ENCODE measurements at regions not wholly inside any gene's neighbourhood (a gene's known extent, or its start where the extent isn't known, plus 50 kb on each side); places are given as distances from the start of the nearest gene placed in this dataset.
"Not testable (repeated sequence)": the region's sequence is repeated elsewhere in the genome, so short reads cannot be mapped to it uniquely, and the experiment has no call there.

- no peak for TF ChIP-seq CTCF (IDR thresholded peaks at IDR 0.05)
- peaks cover 11% of the 10 kb centered on the region for H3K9me3 ChIP-seq
- H3K4me1 ChIP-seq (ENCODE audit: control insufficient read depth in 1 of 2, insufficient read depth in 1 of 2, low read depth in 1 of 2, low read length in 1 of 2): no peaks in the 10 kb centered on the region
- no peaks in the 10 kb centered on the region for H3K36me3 ChIP-seq
- H3K4me3 ChIP-seq (ENCODE audit: low read depth in 1 of 2, low read length in 1 of 2): no peak overlapping the region
- H3K27me3 ChIP-seq: peaks cover 37% of the 10 kb centered on the region
- H3K27ac ChIP-seq: no peak overlapping the region
These were observed 160.6 kb upstream of the ATP5MC3 start for GRCh38 chr2:175342085-175342484.

- Histone ChIP-seq H3K9me3 (peaks cover 6% of the 10 kb centered on the region), H3K4me1 (ENCODE audit: control insufficient read depth in 1 of 2, insufficient read depth in 1 of 2, low read depth in 1 of 2, low read length in 1 of 2) (no peaks in the 10 kb centered on the region), H3K27ac (no peak overlapping the region), H3K4me3 (ENCODE audit: low read depth in 1 of 2, low read length in 1 of 2) (no peak overlapping the region), H3K27me3 (peaks cover 14% of the 10 kb centered on the region), H3K36me3 (no peaks in the 10 kb centered on the region)
- no peak for TF ChIP-seq CTCF (IDR thresholded peaks at IDR 0.05)
These were observed 148.7 kb upstream of the ATP5MC3 start for GRCh38 chr2:175330195-175330594.

- Histone ChIP-seq H3K36me3 (no peaks in the 10 kb centered on the region), H3K27ac (no peak overlapping the region), H3K27me3 (peaks cover 6% of the 10 kb centered on the region), H3K4me3 (ENCODE audit: low read depth in 1 of 2, low read length in 1 of 2) (no peak overlapping the region), H3K9me3 (peaks cover 6% of the 10 kb centered on the region), H3K4me1 (ENCODE audit: control insufficient read depth in 1 of 2, insufficient read depth in 1 of 2, low read depth in 1 of 2, low read length in 1 of 2) (no peaks in the 10 kb centered on the region)
- no peak for TF ChIP-seq CTCF (IDR thresholded peaks at IDR 0.05)
These were observed 145.3 kb upstream of the ATP5MC3 start for GRCh38 chr2:175326801-175327200.

- not testable (repeated sequence) for H3K27ac ChIP-seq; H3K9me3 ChIP-seq; H3K27me3 ChIP-seq; H3K4me1 ChIP-seq (ENCODE audit: control insufficient read depth in 1 of 2, insufficient read depth in 1 of 2, low read depth in 1 of 2, low read length in 1 of 2); H3K4me3 ChIP-seq (ENCODE audit: low read depth in 1 of 2, low read length in 1 of 2); H3K36me3 ChIP-seq
These were observed 144.7 kb upstream of the ATP5MC3 start for GRCh38 chr2:175326164-175326563.

- H3K4me3 ChIP-seq (ENCODE audit: low read depth in 1 of 2, low read length in 1 of 2): no peak overlapping the region
- H3K27me3 ChIP-seq: peaks cover 6% of the 10 kb centered on the region
- no peak for TF ChIP-seq CTCF (IDR thresholded peaks at IDR 0.05)
These were observed 141.7 kb upstream of the ATP5MC3 start for GRCh38 chr2:175323162-175323561.

GRCh38 chr2:175318542-175318941 lies 137.0 kb upstream of the ATP5MC3 start:
- no peak for TF ChIP-seq CTCF (IDR thresholded peaks at IDR 0.05)
- Histone ChIP-seq H3K4me1 (ENCODE audit: control insufficient read depth in 1 of 2, insufficient read depth in 1 of 2, low read depth in 1 of 2, low read length in 1 of 2) (peaks cover 26 to 30% of the 10 kb centered on the region in 2 experiments), H3K4me3 (ENCODE audit: low read depth in 1 of 2, low read length in 1 of 2) (no peak overlapping the region), H3K36me3 (no peaks in the 10 kb centered on the region), H3K9me3 (no peaks in the 10 kb centered on the region), H3K27me3 (peaks cover 7% of the 10 kb centered on the region), H3K27ac (no peak overlapping the region)

More at GRCh38 chr2:175323162-175323561, 141.7 kb upstream of the ATP5MC3 start:
- Histone ChIP-seq H3K9me3 (peaks cover 6% of the 10 kb centered on the region), H3K27ac (no peak overlapping the region), H3K4me1 (ENCODE audit: control insufficient read depth in 1 of 2, insufficient read depth in 1 of 2, low read depth in 1 of 2, low read length in 1 of 2) (peaks cover 6 to 8% of the 10 kb centered on the region in 2 experiments), H3K36me3 (no peaks in the 10 kb centered on the region)
